Retinal pigment epithelial cell (primary cell): ENCODE measurements at regions not wholly inside any gene's neighbourhood (a gene's known extent, or its start where the extent isn't known, plus 50 kb on each side); places are given as distances from the start of the nearest gene placed in this dataset.

ENCODE experiments used
- DNase-seq: peaks from one replicate; pipeline ENCODE4 v3.0.0-alpha.2; 2010; ENCODE audit warnings: low read depth
- H3K4me3 ChIP-seq: 2 replicates; pipeline ENCODE4 v1.5.1; 2011; ENCODE audit warnings: mild to moderate bottlenecking, low read length, control low read depth, moderate library complexity
- TF ChIP-seq, protein P1 (sequence below): conservative IDR thresholded peaks from 2 replicates; pipeline ENCODE4 v1.5.1; 2011; ENCODE audit warnings: low read depth, low read length, control low read depth, inconsistent platforms

DNA sequence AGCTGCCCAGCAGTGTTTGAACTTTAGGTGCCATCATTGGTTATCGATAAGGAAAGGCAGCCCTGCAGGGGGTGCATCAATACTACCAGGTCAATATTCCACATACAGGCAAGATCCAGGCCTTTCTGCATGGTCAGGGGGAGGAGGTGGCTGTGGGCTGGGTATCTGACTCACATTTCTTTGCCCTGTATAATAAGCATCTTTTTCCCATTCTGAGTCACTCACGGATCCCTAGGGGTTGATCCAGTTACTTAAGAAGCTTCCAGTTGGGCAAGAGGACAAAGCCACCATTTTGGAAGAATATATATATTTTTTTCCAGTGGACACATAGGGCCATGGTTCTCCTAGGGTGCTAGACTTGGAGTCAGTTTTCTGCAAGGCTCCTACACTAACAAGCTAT is 114.2 kb upstream of the HABP2 start:
- TF ChIP-seq, protein P1, sequence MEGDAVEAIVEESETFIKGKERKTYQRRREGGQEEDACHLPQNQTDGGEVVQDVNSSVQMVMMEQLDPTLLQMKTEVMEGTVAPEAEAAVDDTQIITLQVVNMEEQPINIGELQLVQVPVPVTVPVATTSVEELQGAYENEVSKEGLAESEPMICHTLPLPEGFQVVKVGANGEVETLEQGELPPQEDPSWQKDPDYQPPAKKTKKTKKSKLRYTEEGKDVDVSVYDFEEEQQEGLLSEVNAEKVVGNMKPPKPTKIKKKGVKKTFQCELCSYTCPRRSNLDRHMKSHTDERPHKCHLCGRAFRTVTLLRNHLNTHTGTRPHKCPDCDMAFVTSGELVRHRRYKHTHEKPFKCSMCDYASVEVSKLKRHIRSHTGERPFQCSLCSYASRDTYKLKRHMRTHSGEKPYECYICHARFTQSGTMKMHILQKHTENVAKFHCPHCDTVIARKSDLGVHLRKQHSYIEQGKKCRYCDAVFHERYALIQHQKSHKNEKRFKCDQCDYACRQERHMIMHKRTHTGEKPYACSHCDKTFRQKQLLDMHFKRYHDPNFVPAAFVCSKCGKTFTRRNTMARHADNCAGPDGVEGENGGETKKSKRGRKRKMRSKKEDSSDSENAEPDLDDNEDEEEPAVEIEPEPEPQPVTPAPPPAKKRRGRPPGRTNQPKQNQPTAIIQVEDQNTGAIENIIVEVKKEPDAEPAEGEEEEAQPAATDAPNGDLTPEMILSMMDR, result no peak
- H3K4me3 ChIP-seq, result no peak overlapping the region
- DNase-seq, result no peak

DNA sequence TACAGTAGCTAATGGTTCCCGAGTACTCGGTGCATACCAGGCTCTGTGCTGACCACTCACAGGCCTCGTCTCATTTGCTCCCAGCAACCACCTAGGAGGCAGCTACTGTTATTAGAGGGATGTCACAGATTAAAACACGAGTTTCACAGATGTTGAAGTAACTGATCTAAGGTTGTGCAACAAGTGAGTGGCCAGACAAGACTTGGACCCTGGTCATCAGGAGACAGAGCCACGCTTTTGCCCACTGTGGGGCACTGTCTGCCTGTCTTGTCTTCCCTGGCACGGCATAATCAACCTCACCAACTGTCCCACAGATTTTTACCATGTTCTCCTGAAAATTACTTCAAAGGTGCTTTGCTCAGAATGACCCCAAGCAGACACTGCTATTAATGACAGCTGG is 111.6 kb upstream of the HABP2 start:
- no peak for DNase-seq
- H3K4me3 ChIP-seq, result no peak overlapping the region
- TF ChIP-seq, protein P1, result peak; percentile 38

DNA sequence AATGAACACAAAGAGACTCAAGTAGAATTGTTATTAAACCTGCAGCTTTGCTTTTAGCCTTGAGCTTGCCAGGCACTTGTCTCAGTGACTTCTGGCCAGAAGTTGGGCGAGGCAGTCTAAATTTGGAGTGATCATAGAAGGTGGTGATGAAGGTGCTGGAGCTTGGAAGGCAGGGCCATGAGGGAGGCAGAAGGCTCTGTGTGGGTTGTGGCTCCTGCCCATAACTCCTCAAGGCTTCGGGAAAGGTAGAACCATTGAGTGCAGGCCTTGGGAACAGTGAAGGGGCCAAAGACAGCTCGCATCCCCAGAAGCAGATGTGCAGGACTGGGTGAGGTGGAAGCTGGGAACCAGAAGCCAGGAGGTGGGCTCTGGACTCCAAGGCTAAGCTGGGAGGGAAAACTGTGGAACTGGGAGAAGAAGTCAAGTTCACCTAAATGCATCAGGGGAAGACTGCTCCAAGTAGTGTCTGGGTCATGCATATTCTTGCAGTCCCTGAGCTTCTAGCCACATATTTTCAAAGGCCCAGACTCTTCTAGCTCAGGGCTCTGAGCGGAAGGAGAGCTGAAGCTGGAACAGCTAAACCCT is 111.1 kb upstream of the HABP2 start:
- no peak for DNase-seq
- TF ChIP-seq, protein P1, result no peak
- H3K4me3 ChIP-seq, result no peak overlapping the region

DNA sequence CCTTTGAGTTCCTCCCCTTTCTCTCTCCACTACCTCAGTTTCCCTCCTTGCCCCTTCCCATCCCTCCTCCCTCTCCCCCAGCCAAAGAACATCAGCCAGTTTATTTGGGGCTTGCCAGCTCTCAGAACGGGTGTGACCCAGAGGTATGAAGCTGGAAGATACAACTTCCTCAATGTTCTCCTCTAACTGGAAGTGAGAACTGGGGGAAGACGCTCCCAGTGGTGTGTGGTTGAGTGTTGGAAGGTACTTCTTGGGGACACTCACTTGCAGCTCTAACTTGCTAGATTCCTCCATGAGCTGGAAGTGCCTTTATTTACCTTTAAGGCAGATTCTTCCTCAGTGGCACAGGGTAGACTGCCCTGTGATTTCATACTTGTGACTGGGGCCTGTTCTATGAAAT is 110.5 kb upstream of the HABP2 start:
- DNase-seq, result no peak
- TF ChIP-seq, protein P1, result no peak
- H3K4me3 ChIP-seq, result no peak overlapping the region

DNA sequence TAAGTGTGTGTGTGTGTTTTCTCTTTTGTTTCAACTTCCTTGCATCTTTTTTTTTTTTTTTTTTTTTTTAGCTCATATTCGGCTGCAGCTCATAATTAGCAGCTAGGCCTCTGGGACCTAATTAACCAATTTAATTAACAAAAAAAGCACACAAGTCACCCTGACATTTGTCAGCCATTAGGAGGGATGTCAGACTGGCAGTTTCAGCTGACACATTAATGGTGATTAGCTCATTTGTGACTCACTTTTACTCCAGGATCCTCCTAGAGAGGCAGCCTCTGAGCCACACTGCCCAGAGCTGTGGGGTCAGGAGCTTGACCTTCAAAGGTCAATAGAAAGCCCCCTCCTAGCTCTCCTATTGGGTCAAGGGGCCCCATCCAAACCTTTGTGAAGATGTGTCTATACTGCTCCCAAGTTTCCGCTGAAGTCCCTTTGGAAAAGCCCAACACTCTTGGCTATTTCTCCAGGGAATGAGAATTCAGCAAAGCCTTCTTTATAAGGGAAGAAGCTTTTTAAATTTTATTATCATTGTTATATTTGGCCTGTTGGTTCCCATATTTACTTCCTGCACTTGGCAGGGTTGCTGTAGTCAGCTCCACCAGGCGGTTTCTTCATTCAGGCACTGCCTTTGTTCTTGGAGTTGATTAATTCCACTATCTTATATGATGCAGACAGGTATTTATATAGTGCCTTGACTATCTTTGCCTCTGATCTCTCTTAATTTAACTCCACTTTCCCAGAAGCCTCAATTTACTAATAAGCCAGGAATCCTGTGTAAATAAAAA is 109.5 kb upstream of the HABP2 start:
- no peak overlapping the region for H3K4me3 ChIP-seq
- no peak for DNase-seq
- TF ChIP-seq, protein P1, result no peak

DNA sequence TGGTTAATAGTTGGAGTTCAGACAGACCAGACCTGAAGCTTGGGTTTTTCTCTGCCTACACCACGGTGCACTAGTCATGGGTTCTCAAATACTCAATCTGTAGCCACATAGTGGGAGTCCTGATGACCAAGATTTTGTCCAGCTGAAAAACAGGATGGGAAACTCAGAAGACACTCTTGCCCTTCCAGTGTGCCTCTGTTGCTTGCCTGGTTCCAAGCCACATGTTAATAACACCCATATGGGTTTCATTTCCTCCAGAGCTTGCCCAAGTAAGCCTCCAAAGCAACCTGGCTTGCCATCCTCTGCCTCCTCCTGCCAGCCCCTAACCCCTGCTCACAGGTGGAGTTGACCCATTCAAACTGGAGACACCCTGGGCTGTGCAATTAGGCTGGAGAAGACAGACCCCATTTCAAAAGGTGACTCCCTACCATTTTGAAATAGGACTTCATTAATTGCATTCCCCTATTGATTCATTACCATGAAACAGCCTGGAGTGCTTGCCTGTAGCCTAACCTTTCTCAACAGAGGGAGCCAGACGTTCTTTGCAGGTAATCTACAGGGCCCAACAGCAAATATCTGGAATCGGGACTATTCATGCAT is 108.0 kb upstream of the HABP2 start:
- TF ChIP-seq, protein P1, result no peak
- no peak overlapping the region for H3K4me3 ChIP-seq
- no peak for DNase-seq
